NT2/D1 (cell line): ENCODE measurements at regions not wholly inside any gene's neighbourhood (a gene's known extent, or its start where the extent isn't known, plus 50 kb on each side); places are given as distances from the start of the nearest gene placed in this dataset.

ENCODE experiments used
- SUZ12 ChIP-seq: IDR thresholded peaks from 2 replicates; pipeline ENCODE4 v1.6.1; 2011; ENCODE audit not compliant: insufficient read length, insufficient read depth; ENCODE audit errors: extremely low read depth
- YY1 ChIP-seq: IDR thresholded peaks from 2 replicates; pipeline ENCODE4 v1.6.1; 2011; ENCODE audit not compliant: insufficient read length, insufficient read depth
- ZNF274 ChIP-seq: IDR thresholded peaks from 2 replicates; pipeline ENCODE4 v1.6.1; 2011; ENCODE audit warnings: mild to moderate bottlenecking, low read depth, low read length

DNA sequence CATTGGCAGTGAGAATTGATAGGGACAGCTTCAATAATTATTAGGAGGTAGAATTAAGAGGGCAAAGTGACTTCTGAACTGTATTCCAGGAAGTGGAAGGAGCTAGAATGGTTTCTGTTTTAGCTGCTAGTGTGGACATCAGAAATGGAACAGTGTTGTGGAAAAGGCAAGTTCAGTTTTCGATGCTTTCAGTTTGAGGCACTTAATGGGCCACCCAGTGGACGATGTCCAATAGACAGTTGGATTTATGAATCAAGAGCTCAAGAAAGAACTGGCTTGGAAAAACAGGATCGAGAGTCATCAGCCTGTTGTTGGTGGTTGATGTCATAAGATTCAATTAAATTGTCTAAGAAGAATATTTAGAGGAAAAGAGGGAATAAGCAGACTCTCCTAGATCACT, 136.3 kb downstream of the DYRK2 start:
- TF ChIP-seq ZNF274 = no peak
- no peak for TF ChIP-seq YY1
- no peak for TF ChIP-seq SUZ12
